A673 (cell line): ENCODE measurements at regions not wholly inside any gene's neighbourhood (a gene's known extent, or its start where the extent isn't known, plus 50 kb on each side); places are given as distances from the start of the nearest gene placed in this dataset.

ENCODE experiments used
- BruUV-seq: library from RNA; stranded (reverse); fragments of 400-500 nt; replicated peaks from 2 replicates; lab custom pipeline; 2021; lab: Mats Ljungman, UMichigan
- CTCF ChIA-PET: fragments of 300-600 bp; sonication (Branson Sonifier 250); formaldehyde crosslinking; loops from one replicate; lab custom pipeline; 2022; ENCODE audit warnings: antibody characterized with exemption; lab: Charles Lee
- POLR2A ChIA-PET: fragments of 300-600 bp; sonication (Branson Sonifier 250); formaldehyde crosslinking; loops from one replicate; lab custom pipeline; 2022; ENCODE audit warnings: antibody characterized with exemption; ENCODE audit not compliant: low non-redundant PET; lab: Charles Lee
- DNase-seq: peaks from one replicate; pipeline ENCODE4 v3.0.0-alpha.2; 2015; ENCODE audit warnings: low spot score
- H3K27ac ChIP-seq: fragments of 200-600 bp; sonication (generic); 2 replicates; pipeline ENCODE4 v1.5.1; 2016; ENCODE audit warnings: mixed run types, low read depth, mild to moderate bottlenecking, mixed read lengths, antibody characterized with exemption, low read length; ENCODE audit not compliant: poor library complexity, severe bottlenecking
- H3K27me3 ChIP-seq: fragments of 200-600 bp; sonication (generic); replicated peaks from 2 replicates; pipeline ENCODE4 v1.6.1; 2017; ENCODE audit warnings: mixed run types, low read depth, mild to moderate bottlenecking, mixed read lengths, antibody characterized with exemption, low read length; ENCODE audit not compliant: insufficient read depth, poor library complexity
- H3K36me3 ChIP-seq: fragments of 200-600 bp; sonication (generic); 2 replicates; pipeline ENCODE4 v1.6.1; 2016; ENCODE audit warnings: mixed run types, mild to moderate bottlenecking, mixed read lengths, antibody characterized with exemption, low read length; ENCODE audit not compliant: insufficient read depth, poor library complexity, severe bottlenecking
- H3K4me1 ChIP-seq: fragments of 200-600 bp; sonication (generic); 2 replicates; pipeline ENCODE4 v1.6.1; 2017; ENCODE audit warnings: mixed run types, mild to moderate bottlenecking, mixed read lengths, antibody characterized with exemption, low read length; ENCODE audit not compliant: insufficient read depth, poor library complexity, severe bottlenecking
- H3K4me3 ChIP-seq: fragments of 200-600 bp; sonication (generic); 2 replicates; pipeline ENCODE4 v1.5.1; 2016; ENCODE audit warnings: low read depth, mixed run types, mild to moderate bottlenecking, mixed read lengths, low read length; ENCODE audit not compliant: poor library complexity, severe bottlenecking
- H3K9me3 ChIP-seq: fragments of 200-600 bp; sonication (generic); 2 replicates; pipeline ENCODE4 v1.6.1; 2016; ENCODE audit warnings: mixed run types, low read depth, mild to moderate bottlenecking, mixed read lengths, antibody characterized with exemption, low read length; ENCODE audit not compliant: poor library complexity, severe bottlenecking
- CTCF ChIP-seq: fragments of 300-800, 200-600 bp; sonication (generic); conservative IDR thresholded peaks from 2 replicates; pipeline ENCODE4 v1.5.1; 2017; ENCODE audit warnings: low read depth, mild to moderate bottlenecking, antibody characterized with exemption, low read length, moderate library complexity, mixed read lengths
- EZH2 ChIP-seq: fragments of 200-600 bp; sonication (generic); IDR thresholded peaks from 2 replicates; pipeline ENCODE4 v1.6.1; 2017; ENCODE audit warnings: borderline replicate concordance, low read depth, mild to moderate bottlenecking, mixed read lengths, antibody characterized with exemption, low read length; ENCODE audit not compliant: poor library complexity, severe bottlenecking
- intact Hi-C: fragments of 100-400 bp; cut with micrococcal nuclease; formaldehyde crosslinking; loops from one replicate; pipeline ENCODE4 v1.10.0; 2022; ENCODE audit not compliant: unreplicated experiment

- POLR2A ChIA-PET = no interaction called here
- no peaks in the 10 kb centered on the region for H3K36me3 ChIP-seq
- BruUV-seq = no TSS peak
- CTCF ChIA-PET = no interaction called here
- H3K27me3 ChIP-seq = no peaks in the 10 kb centered on the region
- H3K9me3 ChIP-seq = no peaks in the 10 kb centered on the region
- no peak for DNase-seq
- intact Hi-C loops = no loop called here
- TF ChIP-seq EZH2 (no peak), CTCF (no peak)
- no peak overlapping the region for H3K4me3 ChIP-seq
- H3K27ac ChIP-seq = no peak overlapping the region
- no peaks in the 10 kb centered on the region for H3K4me1 ChIP-seq
Measured at GRCh38 chr16:59424714-59425273, 690.7 kb upstream of the GOT2 start.

GRCh38 chr16:59411961-59412841 lies 678.1 kb upstream of the GOT2 start:
- Histone ChIP-seq H3K36me3 (no peaks in the 10 kb centered on the region), H3K4me3 (no peak overlapping the region), H3K27me3 (no peaks in the 10 kb centered on the region), H3K9me3 (no peaks in the 10 kb centered on the region), H3K4me1 (no peaks in the 10 kb centered on the region), H3K27ac (no peak overlapping the region)
- POLR2A ChIA-PET = no interaction called here
- intact Hi-C loops = no loop called here
- TF ChIP-seq EZH2 (no peak), CTCF (no peak)
- CTCF ChIA-PET = no interaction called here
- DNase-seq = no peak
- BruUV-seq = no TSS peak

DNA sequence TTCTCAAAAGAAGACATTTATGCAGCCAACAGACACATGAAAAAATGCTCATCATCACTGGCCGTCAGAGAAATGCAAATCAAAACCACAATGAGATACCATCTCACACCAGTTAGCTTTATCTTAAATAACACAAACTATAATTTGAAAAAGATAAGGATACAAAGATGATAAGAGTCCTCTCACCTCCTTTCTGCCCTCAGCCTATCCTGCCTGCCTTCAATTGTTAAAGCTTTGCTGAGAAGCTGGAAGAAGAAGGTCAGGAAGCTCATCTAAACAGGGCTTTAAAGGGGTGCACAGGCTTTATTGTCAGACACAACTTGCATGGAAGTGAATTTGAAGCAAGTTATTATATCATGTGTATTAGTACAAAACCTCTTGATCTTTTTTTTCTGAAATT lies 676.3 kb upstream of the GOT2 start:
- BruUV-seq = no TSS peak
- H3K4me3 ChIP-seq = no peak overlapping the region
- CTCF ChIA-PET = no interaction called here
- H3K4me1 ChIP-seq = no peaks in the 10 kb centered on the region
- intact Hi-C loops = no loop called here
- POLR2A ChIA-PET = no interaction called here
- DNase-seq = no peak
- no peaks in the 10 kb centered on the region for H3K27me3 ChIP-seq
- H3K9me3 ChIP-seq = no peaks in the 10 kb centered on the region
- no peak overlapping the region for H3K27ac ChIP-seq
- TF ChIP-seq EZH2 = no peak
- no peak for TF ChIP-seq CTCF
- no peaks in the 10 kb centered on the region for H3K36me3 ChIP-seq
